ENCODE measurements at regions not wholly inside any gene's neighbourhood (a gene's known extent, or its start where the extent isn't known, plus 50 kb on each side); places are given as distances from the start of the nearest gene placed in this dataset.

GRCh38 chr2:145935016-145935415 is 1415.1 kb upstream of the ZEB2 start:
- Mint-ChIP-seq H3K4me3 (no peak overlapping the region), H3K27ac (no peak overlapping the region), H3K9me3 (no peaks in the 10 kb centered on the region), H3K36me3 (ENCODE audit: low read depth) (no peaks in the 10 kb centered on the region), H3K4me1 (ENCODE audit: low read depth) (no peaks in the 10 kb centered on the region), H3K27me3 (no peaks in the 10 kb centered on the region)
- H3K4me3 ChIP-seq (ENCODE audit: low read length): no peak overlapping the region
- TF ChIP-seq CTCF (IDR thresholded peaks at IDR 0.05): no peak
- H3K9me3 ChIP-seq (ENCODE audit: control insufficient read depth in 1 of 2, insufficient read depth in 1 of 2, low read length in 2 of 2): peaks cover 0 to 3% of the 10 kb centered on the region in 2 experiments
- H3K4me1 ChIP-seq (ENCODE audit: insufficient read depth, low read length): no peaks in the 10 kb centered on the region
- no peaks in the 10 kb centered on the region for H3K27me3 ChIP-seq (ENCODE audit: control insufficient read depth in 1 of 2, insufficient read depth in 2 of 2, low read length in 2 of 2)
- DNase-seq: no peak
- intact Hi-C loops (cut with DNase I, micrococcal nuclease): no loop called here
- ATAC-seq (ENCODE audit: poor library complexity): no peak
- ChIA-PET POLR2A (interaction anchor here (0.6 kb wide), 1 partner anchor 815 kb away, joined by 3 read pairs; no protein-coding TSS in a partner anchor), CTCF (no interaction called here)
- no peak overlapping the region for H3K27ac ChIP-seq (ENCODE audit: low read depth in 1 of 2, low read length in 2 of 2)
- no peaks in the 10 kb centered on the region for H3K36me3 ChIP-seq (ENCODE audit: insufficient read depth, low read length)

GRCh38 chr2:145931781-145932395 is 1412.0 kb upstream of the ZEB2 start:
- no peak for ATAC-seq (ENCODE audit: poor library complexity)

GRCh38 chr2:145930318-145930717 is 1410.4 kb upstream of the ZEB2 start:
- Mint-ChIP-seq H3K4me3 (no peak overlapping the region), H3K9me3 (no peaks in the 10 kb centered on the region), H3K27ac (no peak overlapping the region), H3K4me1 (ENCODE audit: low read depth) (no peaks in the 10 kb centered on the region), H3K36me3 (ENCODE audit: low read depth) (no peaks in the 10 kb centered on the region), H3K27me3 (no peaks in the 10 kb centered on the region)
- H3K27me3 ChIP-seq (ENCODE audit: control insufficient read depth in 1 of 2, insufficient read depth in 2 of 2, low read length in 2 of 2): no peaks in the 10 kb centered on the region
- no peak overlapping the region for H3K4me3 ChIP-seq (ENCODE audit: low read length)
- H3K4me1 ChIP-seq (ENCODE audit: insufficient read depth, low read length): no peaks in the 10 kb centered on the region
- H3K27ac ChIP-seq (ENCODE audit: low read depth in 1 of 2, low read length in 2 of 2): no peak overlapping the region
- no peak for ATAC-seq (ENCODE audit: poor library complexity)
- no peaks in the 10 kb centered on the region for H3K36me3 ChIP-seq (ENCODE audit: insufficient read depth, low read length)
- intact Hi-C loops (cut with DNase I, micrococcal nuclease): no loop called here
- H3K9me3 ChIP-seq (ENCODE audit: control insufficient read depth in 1 of 2, insufficient read depth in 1 of 2, low read length in 2 of 2): no peaks in the 10 kb centered on the region
- CTCF ChIA-PET: no interaction called here
- no peak for TF ChIP-seq CTCF (IDR thresholded peaks at IDR 0.05)
- POLR2A ChIA-PET: no interaction called here
- no peak for DNase-seq

More at GRCh38 chr2:145931781-145932395, 1412.0 kb upstream of the ZEB2 start:
- Mint-ChIP-seq H3K27me3 (no peaks in the 10 kb centered on the region), H3K36me3 (ENCODE audit: low read depth) (no peaks in the 10 kb centered on the region), H3K4me3 (no peak overlapping the region), H3K9me3 (no peaks in the 10 kb centered on the region), H3K4me1 (ENCODE audit: low read depth) (no peaks in the 10 kb centered on the region), H3K27ac (no peak overlapping the region)
- no peak for DNase-seq
- Histone ChIP-seq H3K27ac (ENCODE audit: low read depth in 1 of 2, low read length in 2 of 2) (no peak overlapping the region), H3K27me3 (ENCODE audit: control insufficient read depth in 1 of 2, insufficient read depth in 2 of 2, low read length in 2 of 2) (no peaks in the 10 kb centered on the region), H3K9me3 (ENCODE audit: control insufficient read depth in 1 of 2, insufficient read depth in 1 of 2, low read length in 2 of 2) (no peaks in the 10 kb centered on the region), H3K4me3 (ENCODE audit: low read length) (no peak overlapping the region), H3K4me1 (ENCODE audit: insufficient read depth, low read length) (no peaks in the 10 kb centered on the region), H3K36me3 (ENCODE audit: insufficient read depth, low read length) (no peaks in the 10 kb centered on the region)
- no peak for TF ChIP-seq CTCF (IDR thresholded peaks at IDR 0.05)
- CTCF ChIA-PET: no interaction called here
- intact Hi-C loops (cut with DNase I, micrococcal nuclease): no loop called here
- POLR2A ChIA-PET: no interaction called here
